Activated naive CD4-positive, alpha-beta T cell treated with Interleukin-2 at 50 U/mL for 16 hours (primary cell): ENCODE measurements at regions not wholly inside any gene's neighbourhood (a gene's known extent, or its start where the extent isn't known, plus 50 kb on each side); places are given as distances from the start of the nearest gene placed in this dataset.

Source experiments
- DNase-seq: peaks from one replicate; pipeline ENCODE4 v3.0.0-alpha.2; 2020

DNA sequence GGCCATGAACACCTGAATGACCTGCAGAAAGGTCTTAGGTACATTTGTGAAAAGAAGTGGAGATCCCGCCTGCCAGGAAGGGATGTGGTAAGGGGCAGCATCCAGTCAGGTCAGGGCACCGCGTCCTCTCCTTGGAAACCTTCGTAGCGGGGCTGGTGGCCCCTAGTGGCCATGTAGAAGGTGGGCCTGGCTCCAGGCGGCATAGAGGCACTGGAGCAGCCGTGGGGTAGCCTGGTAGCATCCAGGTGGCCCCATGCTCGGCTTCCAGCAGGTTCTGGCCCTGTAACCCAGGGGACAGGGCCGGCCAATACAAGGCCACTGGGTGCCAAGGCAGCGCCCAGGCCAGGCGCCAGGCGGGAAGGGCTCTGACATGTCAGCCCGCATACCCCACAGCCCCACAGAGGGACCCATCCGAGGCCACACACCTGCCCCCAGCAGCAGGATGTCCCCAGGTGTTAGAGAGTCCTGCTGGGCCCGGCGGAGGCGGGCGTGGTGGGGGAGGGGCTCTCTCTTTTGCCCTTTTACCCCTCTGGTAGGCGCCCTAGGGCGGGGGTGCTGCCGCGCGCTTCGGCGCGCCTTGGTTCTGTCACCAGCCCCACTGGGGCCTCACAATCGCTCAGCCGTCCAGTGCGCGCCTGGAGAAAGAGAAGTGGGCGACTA, 58.3 kb upstream of the SPATA31E1 start:
- DNase-seq, result no peak

DNA sequence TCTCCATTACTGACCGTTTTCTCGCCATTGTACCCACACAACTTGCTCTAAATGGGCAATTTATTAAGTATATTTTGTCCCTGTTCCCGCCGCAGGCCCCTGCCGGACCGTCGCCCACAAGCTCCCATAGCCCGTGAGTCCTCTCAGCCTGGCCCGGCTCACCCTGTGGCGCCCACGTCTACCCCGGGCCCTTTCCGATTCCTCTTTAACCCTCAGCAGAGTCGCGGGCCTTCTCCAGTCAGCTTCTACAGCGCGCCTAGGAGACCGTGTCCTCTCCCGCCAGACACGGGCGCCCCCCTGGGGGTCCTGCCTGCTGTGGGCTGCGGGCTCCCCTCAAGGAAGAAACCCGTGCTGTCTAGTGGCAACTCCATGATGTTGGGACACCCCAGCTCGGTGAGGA, 57.8 kb upstream of the SPATA31E1 start:
- DNase-seq, result no peak

DNA sequence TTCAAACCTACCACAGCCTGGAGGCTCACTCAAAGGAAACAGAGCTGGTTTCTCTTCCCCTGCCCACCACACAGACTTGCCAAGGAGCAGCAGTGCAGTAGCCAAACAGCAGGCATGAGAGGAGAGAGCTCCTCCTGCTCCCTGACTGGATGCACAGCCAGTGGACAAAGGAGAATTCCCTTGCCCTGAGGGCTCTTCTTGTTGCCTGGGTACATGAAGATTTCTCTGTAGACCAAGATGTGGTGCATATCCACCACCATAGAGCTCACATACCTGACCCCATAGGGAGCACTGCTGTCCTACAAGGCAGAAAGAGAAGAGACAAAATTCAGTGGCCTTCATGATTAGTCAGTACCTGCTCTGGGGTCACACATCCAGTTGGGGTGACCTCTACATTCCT, 56.3 kb upstream of the SPATA31E1 start:
- no peak for DNase-seq

DNA sequence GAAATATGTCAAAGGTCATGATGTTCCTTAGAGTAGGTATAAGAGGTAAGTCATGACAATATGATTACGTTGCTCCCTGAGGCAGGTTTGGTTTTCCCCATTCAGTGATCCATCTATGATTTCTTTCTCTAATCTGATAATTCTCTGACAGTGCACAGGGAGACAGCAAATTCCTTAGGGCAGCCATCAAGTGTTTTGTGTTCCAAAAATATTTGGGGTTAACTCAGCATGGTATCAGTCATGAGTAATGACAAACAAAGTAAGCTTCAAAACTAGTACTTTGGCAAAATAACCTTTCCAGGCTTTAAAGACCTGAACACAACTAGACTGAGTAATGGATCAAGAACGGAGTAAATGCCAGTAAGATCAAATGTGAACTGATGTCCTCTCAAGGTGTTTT, 55.3 kb upstream of the SPATA31E1 start:
- no peak for DNase-seq

DNA sequence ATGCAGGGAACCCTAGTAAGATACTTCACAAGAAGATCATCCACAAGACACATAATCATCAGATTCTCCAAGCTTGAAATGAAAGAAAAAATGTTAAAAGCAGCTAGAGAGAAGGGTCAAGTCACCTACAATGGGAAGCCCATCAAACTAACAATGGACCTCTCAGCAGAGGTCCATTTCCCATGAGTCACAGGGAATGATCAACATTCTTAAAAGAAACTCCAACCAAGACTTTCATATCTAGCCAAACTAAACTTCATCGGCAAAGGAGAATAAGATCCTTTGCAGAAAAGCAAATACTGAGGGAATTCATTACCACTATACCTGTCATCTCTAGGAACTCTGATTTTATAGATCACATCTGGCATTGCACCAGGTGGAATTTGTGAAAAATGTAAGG, 52.9 kb upstream of the SPATA31E1 start:
- no peak for DNase-seq

DNA sequence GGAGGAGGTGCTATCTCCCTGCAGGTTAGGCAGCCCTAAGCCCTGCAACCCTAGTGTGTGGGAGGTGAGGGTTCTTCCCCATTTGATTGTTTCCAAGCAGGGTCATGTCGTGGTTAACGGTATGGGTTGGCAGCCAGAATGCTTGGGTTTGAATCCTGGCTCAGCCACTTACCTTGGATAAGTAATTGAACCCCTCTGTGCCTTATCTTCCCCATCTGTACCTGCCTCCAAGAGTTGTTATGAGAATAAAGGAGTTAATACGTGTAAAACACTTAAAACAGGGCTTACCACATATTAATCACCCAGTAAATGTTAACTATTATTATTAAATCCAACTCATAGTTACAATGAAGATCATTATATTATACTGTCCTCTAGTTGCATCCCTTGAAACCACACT, 52.2 kb upstream of the SPATA31E1 start:
- DNase-seq, result no peak

DNA sequence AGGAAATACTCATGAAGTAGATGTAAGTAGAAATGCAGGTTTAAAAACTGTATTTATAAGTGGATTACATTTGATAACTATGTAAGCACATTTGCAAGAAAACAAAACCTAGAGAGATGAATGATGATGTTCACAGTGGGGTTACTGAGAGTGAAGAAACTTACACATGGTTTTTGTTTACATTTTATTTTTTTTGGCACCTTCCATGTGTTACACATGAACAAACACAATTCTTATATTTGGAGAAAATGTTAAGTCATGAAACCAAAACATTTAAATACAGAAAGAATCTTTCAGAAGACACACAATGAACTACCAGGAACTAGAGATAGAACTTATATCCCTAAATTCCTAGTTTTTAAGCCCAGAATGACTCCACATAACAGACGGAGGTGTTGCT, 51.5 kb upstream of the SPATA31E1 start:
- no peak for DNase-seq
